PC-9 (cell line): ENCODE measurements at regions not wholly inside any gene's neighbourhood (a gene's known extent, or its start where the extent isn't known, plus 50 kb on each side); places are given as distances from the start of the nearest gene placed in this dataset.

Experiments
- CTCF ChIP-seq: fragments of 200-600 bp; sonication (generic); conservative IDR thresholded peaks from 2 replicates; pipeline ENCODE4 v1.6.1; 2017; ENCODE audit warnings: mixed run types, antibody characterized with exemption, mild to moderate bottlenecking, moderate library complexity
- EZH2 ChIP-seq: fragments of 200-600 bp; sonication (generic); IDR thresholded peaks from 2 replicates; pipeline ENCODE4 v1.8.0; 2017; ENCODE audit warnings: antibody characterized with exemption, low read depth

- TF ChIP-seq CTCF (no peak), EZH2 (no peak)
Measured at GRCh38 chr4:170931321-170931720, 841.6 kb upstream of the AADAT start.
